Transverse colon (tissue), 4 donors: ENCODE measurements at regions not wholly inside any gene's neighbourhood (a gene's known extent, or its start where the extent isn't known, plus 50 kb on each side); places are given as distances from the start of the nearest gene placed in this dataset.

Source experiments
- CTCF ChIP-seq, 5 experiments: fragments of 200-600 bp in 3 of 5; fragments of 450-650 bp in 2 of 5; sonication (generic) in 3 of 5; IDR thresholded peaks; 1 replicate in 2 of 5; 2 replicates in 3 of 5; pipeline ENCODE4 v1.5.1; 2016 to 2017; ENCODE audit warnings: antibody characterized with exemption in 5 of 5, inconsistent platforms in 3 of 5, mild to moderate bottlenecking in 2 of 5, moderate library complexity in 1 of 5
- EP300 ChIP-seq: sonication (generic); formaldehyde crosslinking; IDR thresholded peaks from one replicate; pipeline ENCODE4 v1.6.1; 2017; ENCODE audit warnings: antibody characterized with exemption, low read depth
- POLR2A ChIP-seq: fragments of 450-650 bp; IDR thresholded peaks from one replicate; pipeline ENCODE4 v1.6.1; 2016; ENCODE audit warnings: antibody characterized with exemption, mild to moderate bottlenecking, moderate library complexity
- POLR2AphosphoS5 ChIP-seq, 3 donors: sonication (generic); formaldehyde crosslinking; IDR thresholded peaks; one replicate each; pipeline ENCODE4 v1.6.1; 2016; ENCODE audit warnings: antibody characterized with exemption in 3 of 3

DNA sequence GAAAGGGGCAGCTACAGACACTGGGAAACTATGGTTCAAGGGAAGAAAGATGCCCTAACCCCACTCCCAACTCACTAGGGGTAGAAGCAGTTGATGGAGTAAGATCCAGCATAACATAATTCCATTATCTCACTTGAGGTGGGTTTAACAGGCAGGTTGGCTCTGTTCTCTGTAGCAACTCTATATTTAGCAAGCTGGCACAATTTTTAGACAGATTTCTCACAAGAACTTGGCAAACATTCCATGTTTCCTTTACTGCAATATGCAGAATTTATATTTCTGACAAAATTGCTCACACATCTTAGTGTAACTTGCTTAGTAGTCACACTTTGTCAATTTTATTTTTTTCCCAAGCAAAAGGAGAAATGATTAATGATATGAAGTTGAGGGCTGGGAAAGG is 475.4 kb downstream of the RMST start:
- no peak for TF ChIP-seq POLR2A
- TF ChIP-seq CTCF (IDR thresholded peaks at IDR 0.05) = no peak
- TF ChIP-seq POLR2AphosphoS5 (IDR thresholded peaks at IDR 0.05) = no peak
- no peak for TF ChIP-seq EP300
